ENCODE measurements at regions not wholly inside any gene's neighbourhood (a gene's known extent, or its start where the extent isn't known, plus 50 kb on each side); places are given as distances from the start of the nearest gene placed in this dataset.

DNA sequence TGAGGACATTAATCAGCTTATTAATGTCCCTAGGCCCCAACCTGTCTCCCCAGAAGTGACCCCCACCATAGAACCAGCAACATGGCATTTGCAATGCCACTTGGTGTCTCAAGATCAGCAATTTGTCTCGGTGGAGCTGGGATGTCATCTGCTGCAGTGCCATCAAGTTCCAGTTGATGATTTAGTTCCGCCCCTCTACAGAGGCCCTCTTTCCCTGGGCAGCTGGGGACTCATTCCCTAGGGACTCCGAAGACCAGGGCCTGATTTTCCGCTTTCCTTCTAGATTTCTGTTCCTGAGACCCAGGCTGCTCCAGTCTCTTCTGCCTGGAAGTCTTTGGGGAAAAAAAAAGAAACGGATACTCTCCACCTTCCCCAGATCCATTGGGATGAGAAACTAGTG is 122.5 kb upstream of the NANOS1 start:
- Mint-ChIP-seq H3K27me3 (ENCODE audit: insufficient read depth, low read depth) (peaks cover 13% of the 10 kb centered on the region), H3K27ac (no peak overlapping the region), H3K4me1 (peaks cover 5% of the 10 kb centered on the region), H3K9me3 (peaks cover 2% of the 10 kb centered on the region), H3K4me3 (no peak overlapping the region), H3K36me3 (no peaks in the 10 kb centered on the region)
- Histone ChIP-seq H3K27ac (no peak overlapping the region), H3K4me3 (no peak overlapping the region), H3F3A (ENCODE audit: low read depth) (no peaks in the 10 kb centered on the region), H3K9me3 (ENCODE audit: low read depth) (no peaks in the 10 kb centered on the region), H3K36me3 (no peaks in the 10 kb centered on the region), H2AFZ (replicated peaks) (no peak overlapping the region), H4K20me1 (ENCODE audit: low read depth) (no peaks in the 10 kb centered on the region), H3K27me3 (no peaks in the 10 kb centered on the region), H3K9ac (no peak overlapping the region), H3K4me2 (no peak overlapping the region), H3K4me1 (no peaks in the 10 kb centered on the region), H3K79me2 (ENCODE audit: low read depth) (no peaks in the 10 kb centered on the region)
- no peak for DNase-seq (ENCODE audit: low spot score)
- TF ChIP-seq, protein P1, sequence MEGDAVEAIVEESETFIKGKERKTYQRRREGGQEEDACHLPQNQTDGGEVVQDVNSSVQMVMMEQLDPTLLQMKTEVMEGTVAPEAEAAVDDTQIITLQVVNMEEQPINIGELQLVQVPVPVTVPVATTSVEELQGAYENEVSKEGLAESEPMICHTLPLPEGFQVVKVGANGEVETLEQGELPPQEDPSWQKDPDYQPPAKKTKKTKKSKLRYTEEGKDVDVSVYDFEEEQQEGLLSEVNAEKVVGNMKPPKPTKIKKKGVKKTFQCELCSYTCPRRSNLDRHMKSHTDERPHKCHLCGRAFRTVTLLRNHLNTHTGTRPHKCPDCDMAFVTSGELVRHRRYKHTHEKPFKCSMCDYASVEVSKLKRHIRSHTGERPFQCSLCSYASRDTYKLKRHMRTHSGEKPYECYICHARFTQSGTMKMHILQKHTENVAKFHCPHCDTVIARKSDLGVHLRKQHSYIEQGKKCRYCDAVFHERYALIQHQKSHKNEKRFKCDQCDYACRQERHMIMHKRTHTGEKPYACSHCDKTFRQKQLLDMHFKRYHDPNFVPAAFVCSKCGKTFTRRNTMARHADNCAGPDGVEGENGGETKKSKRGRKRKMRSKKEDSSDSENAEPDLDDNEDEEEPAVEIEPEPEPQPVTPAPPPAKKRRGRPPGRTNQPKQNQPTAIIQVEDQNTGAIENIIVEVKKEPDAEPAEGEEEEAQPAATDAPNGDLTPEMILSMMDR (IDR thresholded peaks at IDR 0.05) = no peak
- no peak for TF ChIP-seq EZH2 (IDR thresholded peaks at IDR 0.05)
- no peak for TF ChIP-seq EZH2phosphoT487 (IDR thresholded peaks at IDR 0.05)

DNA sequence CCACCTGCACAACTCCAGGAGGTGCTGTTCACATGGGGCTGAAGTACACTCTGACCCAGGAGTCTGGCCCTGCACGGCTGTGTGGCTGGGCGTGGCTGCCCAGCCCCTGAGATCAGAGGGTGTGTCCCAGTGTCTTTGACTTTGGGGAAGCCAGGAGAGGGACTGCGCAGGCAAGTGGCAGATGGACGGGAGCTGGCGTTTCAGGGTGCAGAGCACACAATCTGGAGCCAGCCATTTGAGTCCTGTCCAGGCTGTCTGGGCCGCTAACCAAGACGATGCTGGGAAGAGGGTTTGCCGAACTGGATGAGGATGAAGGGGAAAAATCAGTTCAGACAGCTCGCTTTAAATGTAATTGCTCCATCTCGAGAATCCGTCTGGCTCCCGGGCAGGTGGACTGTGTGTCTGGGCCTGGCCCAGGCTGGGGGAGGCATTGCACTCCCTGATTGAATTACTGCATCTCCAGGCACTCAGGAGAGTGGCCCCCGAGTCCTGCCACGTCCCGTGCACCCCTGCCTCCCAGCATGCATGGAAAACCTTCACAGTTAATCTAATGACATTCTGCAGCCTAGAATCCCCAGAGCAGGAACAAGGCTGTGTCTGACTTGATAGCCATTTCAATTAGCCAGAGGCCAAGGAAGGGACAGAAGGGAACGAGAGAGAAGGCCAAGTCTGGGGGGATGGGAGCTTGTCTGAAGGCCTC is 120.8 kb upstream of the NANOS1 start:
- H3K36me3 ChIP-seq = no peaks in the 10 kb centered on the region
- no peak overlapping the region for H3K27ac ChIP-seq
- no peak overlapping the region for H2AFZ ChIP-seq (replicated peaks)
- H3F3A ChIP-seq (ENCODE audit: low read depth) = no peaks in the 10 kb centered on the region
- H3K4me3 ChIP-seq = no peak overlapping the region
- TF ChIP-seq EZH2 (IDR thresholded peaks at IDR 0.05) (no peak), EZH2phosphoT487 (IDR thresholded peaks at IDR 0.05) (no peak)
- TF ChIP-seq, protein P1 (IDR thresholded peaks at IDR 0.05) = no peak
- no peaks in the 10 kb centered on the region for H3K79me2 ChIP-seq (ENCODE audit: low read depth)
- no peak overlapping the region for H3K9ac ChIP-seq
- no peak overlapping the region for H3K4me3 Mint-ChIP-seq
- H3K4me1 ChIP-seq = no peaks in the 10 kb centered on the region
- H3K36me3 Mint-ChIP-seq = no peaks in the 10 kb centered on the region
- no peaks in the 10 kb centered on the region for H3K27me3 ChIP-seq
- H3K27me3 Mint-ChIP-seq (ENCODE audit: insufficient read depth, low read depth) = peaks cover 13% of the 10 kb centered on the region
- DNase-seq (ENCODE audit: low spot score) = no peak
- H3K4me2 ChIP-seq = no peak overlapping the region
- H3K4me1 Mint-ChIP-seq = peaks cover 8% of the 10 kb centered on the region
- no peaks in the 10 kb centered on the region for H4K20me1 ChIP-seq (ENCODE audit: low read depth)
- no peak overlapping the region for H3K27ac Mint-ChIP-seq
- H3K9me3 ChIP-seq (ENCODE audit: low read depth) = no peaks in the 10 kb centered on the region
- H3K9me3 Mint-ChIP-seq = peaks cover 2% of the 10 kb centered on the region

DNA sequence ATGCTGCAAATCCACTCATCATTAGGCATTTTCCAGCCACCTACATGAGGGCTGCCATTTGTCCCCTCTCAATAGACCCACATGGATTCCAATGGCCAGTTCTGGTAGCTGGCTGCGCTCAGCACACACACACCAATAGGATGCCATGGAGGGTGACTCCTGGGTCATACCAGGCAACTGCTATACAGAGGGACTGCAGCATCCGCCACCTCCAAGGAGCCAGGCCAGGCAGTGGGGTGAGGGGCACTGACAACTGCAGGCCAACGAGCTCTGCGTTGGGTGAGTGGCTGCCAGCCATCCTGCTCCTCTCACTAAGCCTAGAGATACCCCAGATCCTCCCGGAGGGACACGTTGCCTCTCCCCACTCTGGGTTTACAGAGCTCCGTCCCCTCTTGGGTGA is 118.8 kb upstream of the NANOS1 start:
- Histone ChIP-seq H3K9ac (no peak overlapping the region), H3K36me3 (no peaks in the 10 kb centered on the region), H3F3A (ENCODE audit: low read depth) (no peaks in the 10 kb centered on the region), H3K9me3 (ENCODE audit: low read depth) (no peaks in the 10 kb centered on the region), H3K27ac (no peak overlapping the region), H4K20me1 (ENCODE audit: low read depth) (no peaks in the 10 kb centered on the region), H3K4me3 (no peak overlapping the region), H3K4me1 (no peaks in the 10 kb centered on the region), H3K79me2 (ENCODE audit: low read depth) (no peaks in the 10 kb centered on the region), H2AFZ (replicated peaks) (no peak overlapping the region), H3K4me2 (no peak overlapping the region), H3K27me3 (no peaks in the 10 kb centered on the region)
- no peak overlapping the region for H3K4me3 Mint-ChIP-seq
- peaks cover 2% of the 10 kb centered on the region for H3K9me3 Mint-ChIP-seq
- peaks cover 13% of the 10 kb centered on the region for H3K27me3 Mint-ChIP-seq (ENCODE audit: insufficient read depth, low read depth)
- peaks cover 8% of the 10 kb centered on the region for H3K4me1 Mint-ChIP-seq
- no peaks in the 10 kb centered on the region for H3K36me3 Mint-ChIP-seq
- no peak for DNase-seq (ENCODE audit: low spot score)
- no peak overlapping the region for H3K27ac Mint-ChIP-seq
- TF ChIP-seq EZH2phosphoT487 (IDR thresholded peaks at IDR 0.05) = no peak
- no peak for TF ChIP-seq EZH2 (IDR thresholded peaks at IDR 0.05)
- TF ChIP-seq, protein P1 (IDR thresholded peaks at IDR 0.05) = no peak
